Endodermal cell (in vitro differentiated cells): ENCODE measurements at regions not wholly inside any gene's neighbourhood (a gene's known extent, or its start where the extent isn't known, plus 50 kb on each side); places are given as distances from the start of the nearest gene placed in this dataset.

Experiments
- DNase-seq: peaks from one replicate; pipeline ENCODE4 v3.0.0-alpha.2; 2017
- H3K27ac ChIP-seq: 2 replicates; pipeline ENCODE4 v1.5.1; 2013; ENCODE audit warnings: mild to moderate bottlenecking, low read depth, low read length, moderate library complexity
- H3K27me3 ChIP-seq: 2 replicates; pipeline ENCODE4 v1.6.1; 2013; ENCODE audit warnings: mild to moderate bottlenecking, low read length, moderate library complexity; ENCODE audit not compliant: insufficient read depth, control insufficient read depth, poor library complexity, severe bottlenecking
- H3K36me3 ChIP-seq: 2 replicates; pipeline ENCODE4 v1.7.0; 2013; ENCODE audit warnings: mild to moderate bottlenecking, low read length, moderate library complexity; ENCODE audit not compliant: control insufficient read depth, insufficient read depth
- H3K4me1 ChIP-seq: one replicate; pipeline ENCODE4 v1.7.0; 2013; ENCODE audit warnings: low read length; ENCODE audit not compliant: control insufficient read depth, insufficient read depth
- H3K4me3 ChIP-seq: 2 replicates; pipeline ENCODE4 v1.5.1; 2013; ENCODE audit warnings: mild to moderate bottlenecking, low read length, moderate library complexity
- H3K9ac ChIP-seq: 2 replicates; pipeline ENCODE4 v1.6.1; 2013; ENCODE audit warnings: mild to moderate bottlenecking, low read length, moderate library complexity; ENCODE audit not compliant: poor library complexity, severe bottlenecking; ENCODE audit errors: extremely low read depth
- H3K9me3 ChIP-seq: 2 replicates; pipeline ENCODE4 v1.6.1; 2013; ENCODE audit warnings: mild to moderate bottlenecking, low read length, moderate library complexity; ENCODE audit not compliant: control insufficient read depth
- H3K27ac Mint-ChIP-seq: 2 replicates; pipeline ENCODE4 v1.8.0; 2020; ENCODE audit warnings: mixed read lengths
- H3K27me3 Mint-ChIP-seq: 2 replicates; pipeline ENCODE4 v1.8.0; 2021; ENCODE audit warnings: mild to moderate bottlenecking, mixed read lengths; ENCODE audit not compliant: insufficient read depth
- H3K36me3 Mint-ChIP-seq: 2 replicates; pipeline ENCODE4 v1.8.0; 2020; ENCODE audit warnings: low read depth, mixed read lengths
- H3K4me1 Mint-ChIP-seq: 2 replicates; pipeline ENCODE4 v1.8.0; 2020; ENCODE audit warnings: mixed read lengths
- H3K4me3 Mint-ChIP-seq: 2 replicates; pipeline ENCODE4 v1.8.0; 2020; ENCODE audit warnings: mild to moderate bottlenecking, moderate library complexity, mixed read lengths
- H3K9me3 Mint-ChIP-seq: 2 replicates; pipeline ENCODE4 v1.8.0; 2020; ENCODE audit warnings: mild to moderate bottlenecking, mixed read lengths
- CTCF ChIP-seq: fragments of 200-600 bp; sonication (generic); conservative IDR thresholded peaks from 2 replicates; pipeline ENCODE4 v1.5.0; 2021; ENCODE audit warnings: antibody characterized with exemption, mild to moderate bottlenecking
- WGBS, 2 experiments: methylation state at CpG; one replicate each; pipeline versions ENCODE4 v1.1.5 to v1.1.7; 2013; ENCODE audit warnings: missing lambda C conversion rate in 2 of 2, mixed read lengths in 1 of 2; ENCODE audit not compliant: insufficient coverage in 1 of 2, insufficient read length in 1 of 2; 5-methylcytosine and 5-hydroxymethylcytosine counted together

- Mint-ChIP-seq H3K4me3 (no peak overlapping the region), H3K27me3 (no peaks in the 10 kb centered on the region), H3K27ac (no peak overlapping the region), H3K4me1 (no peaks in the 10 kb centered on the region), H3K36me3 (peaks cover 3% of the 10 kb centered on the region), H3K9me3 (no peaks in the 10 kb centered on the region)
- no peaks in the 10 kb centered on the region for H3K36me3 ChIP-seq
- no peak for TF ChIP-seq CTCF
- H3K4me3 ChIP-seq = no peak overlapping the region
- no peaks in the 10 kb centered on the region for H3K27me3 ChIP-seq
- H3K4me1 ChIP-seq = no peaks in the 10 kb centered on the region
- H3K9me3 ChIP-seq = no peaks in the 10 kb centered on the region
- no peak overlapping the region for H3K9ac ChIP-seq
- H3K27ac ChIP-seq = no peak overlapping the region
- DNase-seq = no peak
- 85 to 100% methylated on average over 1 to 4 of the region's 4 CpGs for WGBS, 2 experiments
Measured at GRCh38 chr5:102623329-102624065, 124.7 kb upstream of the SLCO6A1 start.

GRCh38 chr5:102624405-102624804, 125.6 kb upstream of the SLCO6A1 start:
- Mint-ChIP-seq H3K27ac (no peak overlapping the region), H3K36me3 (peaks cover 3% of the 10 kb centered on the region), H3K4me1 (no peaks in the 10 kb centered on the region), H3K27me3 (no peaks in the 10 kb centered on the region), H3K4me3 (no peak overlapping the region), H3K9me3 (no peaks in the 10 kb centered on the region)
- Histone ChIP-seq H3K36me3 (no peaks in the 10 kb centered on the region), H3K9ac (no peak overlapping the region), H3K27ac (no peak overlapping the region), H3K9me3 (no peaks in the 10 kb centered on the region), H3K27me3 (no peaks in the 10 kb centered on the region), H3K4me1 (no peaks in the 10 kb centered on the region), H3K4me3 (no peak overlapping the region)
- DNase-seq = no peak
- 81 to 100% methylated on average over 3 to 6 of the region's 6 CpGs for WGBS, 2 experiments
- no peak for TF ChIP-seq CTCF

GRCh38 chr5:102625468-102625867, 126.7 kb upstream of the SLCO6A1 start:
- no peaks in the 10 kb centered on the region for H3K27me3 Mint-ChIP-seq
- H3K36me3 Mint-ChIP-seq = peaks cover 3% of the 10 kb centered on the region
- no peak for TF ChIP-seq CTCF

More at GRCh38 chr5:102625468-102625867, 126.7 kb upstream of the SLCO6A1 start:
- no peaks in the 10 kb centered on the region for H3K27me3 ChIP-seq
- no peaks in the 10 kb centered on the region for H3K9me3 Mint-ChIP-seq
- no peaks in the 10 kb centered on the region for H3K36me3 ChIP-seq
- H3K27ac Mint-ChIP-seq = no peak overlapping the region
- H3K4me1 Mint-ChIP-seq = no peaks in the 10 kb centered on the region
- no peak overlapping the region for H3K9ac ChIP-seq
- H3K4me1 ChIP-seq = no peaks in the 10 kb centered on the region
- no peak overlapping the region for H3K4me3 Mint-ChIP-seq
- no peak for DNase-seq
- no peak overlapping the region for H3K27ac ChIP-seq
- H3K4me3 ChIP-seq = no peak overlapping the region
- H3K9me3 ChIP-seq = no peaks in the 10 kb centered on the region
